Panc1 (cell line): ENCODE measurements at regions not wholly inside any gene's neighbourhood (a gene's known extent, or its start where the extent isn't known, plus 50 kb on each side); places are given as distances from the start of the nearest gene placed in this dataset.

Experiments used
- ATAC-seq: fragments of 200-7000 bp; cut with Tn5 transposase; 2 replicates; pipeline ENCODE4 v1.9.1; 2020; ENCODE audit warnings: mild to moderate bottlenecking, moderate library complexity
- BruUV-seq: library from RNA; stranded (reverse); fragments of 400-500 nt; replicated peaks from 2 replicates; lab custom pipeline; 2021; lab: Mats Ljungman, UMichigan
- CTCF ChIA-PET: fragments of 300-600 bp; sonication (Branson Sonifier 250); formaldehyde crosslinking; loops from one replicate; lab custom pipeline; 2022; ENCODE audit warnings: antibody characterized with exemption; lab: Charles Lee
- POLR2A ChIA-PET: fragments of 300-600 bp; sonication (Branson Sonifier 250); formaldehyde crosslinking; loops from one replicate; lab custom pipeline; 2022; ENCODE audit warnings: antibody characterized with exemption; lab: Charles Lee
- DNase-seq: peaks from one replicate; pipeline ENCODE4 v3.0.0-alpha.2; 2010; ENCODE audit warnings: low read depth, low spot score
- H3K27ac ChIP-seq: 2 replicates; pipeline ENCODE4 v1.5.1; 2011; ENCODE audit warnings: mild to moderate bottlenecking, low read length, inconsistent platforms
- H3K27me3 ChIP-seq: fragments of 200-500 bp; sonication (Bioruptor generic); 2 replicates; pipeline ENCODE4 v1.6.0; 2014; ENCODE audit warnings: low read length, inconsistent platforms; ENCODE audit not compliant: control insufficient read depth, insufficient read depth
- H3K36me3 ChIP-seq: fragments of 200-500 bp; sonication (Bioruptor generic); 2 replicates; pipeline ENCODE4 v1.5.1; 2014; ENCODE audit warnings: inconsistent platforms, mild to moderate bottlenecking, low read length, moderate library complexity; ENCODE audit not compliant: control insufficient read depth, insufficient read depth
- H3K4me1 ChIP-seq: 2 replicates; pipeline ENCODE4 v1.5.1; 2011; ENCODE audit warnings: inconsistent platforms, mild to moderate bottlenecking, low read length, moderate library complexity; ENCODE audit not compliant: control insufficient read depth, insufficient read depth
- H3K4me3 ChIP-seq, 2 experiments: 2 replicates each; pipeline ENCODE4 v1.5.1; 2011 to 2012; ENCODE audit warnings: low read depth in 2 of 2, low read length in 2 of 2, mild to moderate bottlenecking in 2 of 2, inconsistent platforms in 1 of 2, moderate library complexity in 1 of 2
- H3K9me3 ChIP-seq: fragments of 200-500 bp; sonication (Bioruptor generic); 2 replicates; pipeline ENCODE4 v1.5.1; 2014; ENCODE audit warnings: low read depth, mild to moderate bottlenecking, inconsistent platforms, low read length, moderate library complexity; ENCODE audit not compliant: control insufficient read depth, insufficient read depth
- CTCF ChIP-seq: fragments of 450-650 bp; IDR thresholded peaks from 2 replicates; pipeline ENCODE4 v1.5.1; 2017; ENCODE audit warnings: mild to moderate bottlenecking
- POLR2AphosphoS5 ChIP-seq: IDR thresholded peaks from 2 replicates; pipeline ENCODE4 v1.6.1; 2012; ENCODE audit warnings: mild to moderate bottlenecking, low read depth, low read length, moderate library complexity
- REST ChIP-seq, 2 experiments: IDR thresholded peaks; 2 replicates each; pipeline ENCODE4 v1.6.1; 2011 to 2012; ENCODE audit warnings: low read depth in 2 of 2, control low read depth in 1 of 2, low read length in 1 of 2, mild to moderate bottlenecking in 1 of 2, moderate library complexity in 1 of 2; ENCODE audit not compliant: insufficient read depth in 1 of 2
- SIN3A ChIP-seq: IDR thresholded peaks from 2 replicates; pipeline ENCODE4 v1.6.1; 2012; ENCODE audit warnings: low read depth, mild to moderate bottlenecking, low read length, moderate library complexity, borderline replicate concordance; ENCODE audit not compliant: insufficient read depth
- TCF7L2 ChIP-seq: IDR thresholded peaks from 2 replicates; pipeline ENCODE4 v1.6.1; 2011; ENCODE audit warnings: mild to moderate bottlenecking, low read depth, low read length, inconsistent platforms
- in situ Hi-C: cut with HindIII; loops from 2 replicates; pipeline ENCODE4 v1.10.0; 2016; ENCODE audit warnings: low sequenced_read_pairs, low pct_unique_long_range_greater_than_20kb
- intact Hi-C: fragments of 100-400 bp; cut with micrococcal nuclease; formaldehyde crosslinking; loops from one replicate; pipeline ENCODE4 v1.10.0; 2022; ENCODE audit not compliant: unreplicated experiment

GRCh38 chr18:40653682-40654081 lies 1301.4 kb upstream of the PIK3C3 start:
- no TSS peak for BruUV-seq
- intact Hi-C loops = no loop called here
- in situ Hi-C loops = no loop called here
- TF ChIP-seq CTCF (no peak), TCF7L2 (no peak), SIN3A (no peak), REST (IDR thresholded peaks at IDR 0.05; ENCODE audit: insufficient read depth in 1 of 2, low read depth in 2 of 2, low read length in 1 of 2) (no peak), POLR2AphosphoS5 (no peak)
- no peaks in the 10 kb centered on the region for H3K9me3 ChIP-seq
- H3K27ac ChIP-seq = no peak overlapping the region
- no peaks in the 10 kb centered on the region for H3K4me1 ChIP-seq
- POLR2A ChIA-PET = no interaction called here
- H3K27me3 ChIP-seq = no peaks in the 10 kb centered on the region
- no peak for ATAC-seq
- no peak overlapping the region for H3K4me3 ChIP-seq
- DNase-seq = no peak
- no peaks in the 10 kb centered on the region for H3K36me3 ChIP-seq
- CTCF ChIA-PET = interaction anchor here (0.6 kb wide), 1 partner anchor 9 kb away, joined by 3 read pairs; no protein-coding TSS in a partner anchor

GRCh38 chr18:40652321-40652720 lies 1302.7 kb upstream of the PIK3C3 start:
- Histone ChIP-seq H3K27ac (no peak overlapping the region), H3K4me3 (no peak overlapping the region), H3K27me3 (no peaks in the 10 kb centered on the region), H3K9me3 (no peaks in the 10 kb centered on the region), H3K4me1 (no peaks in the 10 kb centered on the region), H3K36me3 (no peaks in the 10 kb centered on the region)
- DNase-seq = no peak
- intact Hi-C loops = no loop called here
- in situ Hi-C loops = no loop called here
- BruUV-seq = no TSS peak
- POLR2A ChIA-PET = no interaction called here
- no peak for ATAC-seq
- CTCF ChIA-PET = no interaction called here
- TF ChIP-seq CTCF = no peak
- no peak for TF ChIP-seq SIN3A
- no peak for TF ChIP-seq REST (IDR thresholded peaks at IDR 0.05; ENCODE audit: insufficient read depth in 1 of 2, low read depth in 2 of 2, low read length in 1 of 2)
- TF ChIP-seq POLR2AphosphoS5 = no peak
- TF ChIP-seq TCF7L2 = no peak
